Bone marrow (tissue), 2 donors: ENCODE measurements at regions not wholly inside any gene's neighbourhood (a gene's known extent, or its start where the extent isn't known, plus 50 kb on each side); places are given as distances from the start of the nearest gene placed in this dataset.

Experiments
- DNase-seq, 2 donors: peaks; one replicate each; lab custom pipeline; 2025; lab: John Stamatoyannopoulos, UW

GRCh38 chr1:235027076-235027861 is 101.4 kb downstream of the TOMM20 start:
- DNase-seq = no peak

GRCh38 chr1:235025422-235025984 is 103.1 kb downstream of the TOMM20 start:
- DNase-seq = no peak

- no peak for DNase-seq
These were observed 103.8 kb downstream of the TOMM20 start for GRCh38 chr1:235024711-235025421.

GRCh38 chr1:235023711-235024439 is 104.8 kb downstream of the TOMM20 start:
- no peak for DNase-seq

GRCh38 chr1:235022981-235023710 is 105.5 kb downstream of the TOMM20 start:
- DNase-seq = no peak

GRCh38 chr1:235022341-235022980 is 106.2 kb downstream of the TOMM20 start:
- DNase-seq = peak in 1 of 2 donors; percentile 83

GRCh38 chr1:235021815-235022214 is 106.8 kb downstream of the TOMM20 start:
- DNase-seq = no peak

GRCh38 chr1:235021321-235021720 is 107.3 kb downstream of the TOMM20 start:
- DNase-seq = no peak

GRCh38 chr1:235019961-235020360 is 108.7 kb downstream of the TOMM20 start:
- DNase-seq = no peak

GRCh38 chr1:235019471-235019870 is 109.2 kb downstream of the TOMM20 start:
- no peak for DNase-seq

GRCh38 chr1:235018720-235019444 is 109.8 kb downstream of the TOMM20 start:
- no peak for DNase-seq

- DNase-seq = no peak
These were observed 110.5 kb downstream of the TOMM20 start for GRCh38 chr1:235018161-235018560.

- no peak for DNase-seq
These were observed 110.9 kb downstream of the TOMM20 start for GRCh38 chr1:235017719-235018118.

- no peak for DNase-seq
These were observed 111.4 kb downstream of the TOMM20 start for GRCh38 chr1:235017191-235017590.

GRCh38 chr1:235015291-235015985 is 113.2 kb downstream of the TOMM20 start:
- DNase-seq = no peak

GRCh38 chr1:235014756-235015155 is 113.9 kb downstream of the TOMM20 start:
- DNase-seq = no peak

GRCh38 chr1:235013512-235013911 is 115.1 kb downstream of the TOMM20 start:
- DNase-seq = no peak

- peak in 1 of 2 donors; percentile 62 for DNase-seq
These were observed 116.0 kb downstream of the TOMM20 start for GRCh38 chr1:235012436-235013210.
